H1 (cell line): ENCODE measurements at regions not wholly inside any gene's neighbourhood (a gene's known extent, or its start where the extent isn't known, plus 50 kb on each side); places are given as distances from the start of the nearest gene placed in this dataset.

Experiments
- CTCF ChIA-PET: fragments of 300-600 bp; sonication (Branson Sonifier 250); formaldehyde crosslinking; loops from one replicate; lab custom pipeline; 2021; ENCODE audit not compliant: partially characterized antibody; lab: Charles Lee
- POLR2A ChIA-PET: fragments of 300-600 bp; sonication (Branson Sonifier 250); formaldehyde crosslinking; loops from one replicate; lab custom pipeline; 2021; ENCODE audit warnings: inconsistent platforms; ENCODE audit not compliant: partially characterized antibody; lab: Charles Lee
- DNase-seq, 2 experiments: peaks; one replicate each; pipeline versions ENCODE4 v3.0.0 to v3.0.0-alpha.2; 2010 to 2022; ENCODE audit warnings: low spot score in 2 of 2, low read depth in 1 of 2, mixed read lengths in 1 of 2
- FAIRE-seq: peaks from 2 replicates; lab custom pipeline; 2011; peaks lifted over from hg19 to GRCh38; lab: Jason Lieb, UNC
- H2AFZ ChIP-seq: 2 replicates; pipeline ENCODE4 v1.8.1; 2012; ENCODE audit warnings: low read length, inconsistent platforms
- H2AK5ac ChIP-seq: 2 replicates; pipeline ENCODE4 v1.6.1; 2013; ENCODE audit warnings: low read depth, low read length
- H2BK120ac ChIP-seq: replicated peaks from 2 replicates; pipeline ENCODE3; 2013; ENCODE audit warnings: low read depth, low read length, inconsistent platforms
- H2BK12ac ChIP-seq: 2 replicates; pipeline ENCODE4 v1.6.1; 2013; ENCODE audit warnings: low read depth, low read length
- H2BK15ac ChIP-seq: 2 replicates; pipeline ENCODE4 v1.6.1; 2013; ENCODE audit warnings: low read length
- H2BK20ac ChIP-seq: 2 replicates; pipeline ENCODE4 v1.6.1; 2013; ENCODE audit warnings: low read length
- H2BK5ac ChIP-seq: 2 replicates; pipeline ENCODE4 v1.6.1; 2013; ENCODE audit warnings: low read depth, low read length
- H3K14ac ChIP-seq: 2 replicates; pipeline ENCODE4 v1.6.1; 2013; ENCODE audit warnings: inconsistent platforms; ENCODE audit not compliant: insufficient read length
- H3K18ac ChIP-seq: 2 replicates; pipeline ENCODE4 v1.6.1; 2013; ENCODE audit warnings: low read length; ENCODE audit errors: extremely low read depth
- H3K23ac ChIP-seq: 2 replicates; pipeline ENCODE4 v1.6.1; 2013; ENCODE audit warnings: inconsistent platforms; ENCODE audit not compliant: insufficient read length
- H3K23me2 ChIP-seq: 2 replicates; pipeline ENCODE4 v1.6.1; 2013; ENCODE audit warnings: low read depth, low read length
- H3K27ac ChIP-seq: 2 replicates; pipeline ENCODE4 v1.6.1; 2011; ENCODE audit warnings: low read depth, low read length, inconsistent platforms
- H3K27me3 ChIP-seq, 4 experiments: replicated peaks in 1 of 4; 1 replicate in 1 of 4; 2 replicates in 3 of 4; pipeline versions ENCODE4 v1.6.1 to v1.8.1; 2011 to 2013; ENCODE audit warnings: low read length in 3 of 4, mild to moderate bottlenecking in 3 of 4, inconsistent platforms in 2 of 4, mixed read lengths in 2 of 4, moderate library complexity in 1 of 4; ENCODE audit not compliant: control insufficient read depth in 3 of 4, insufficient read depth in 3 of 4; ENCODE audit errors: extremely low read depth in 1 of 4
- H3K36me3 ChIP-seq, 4 experiments: 2 replicates each; pipeline versions ENCODE4 v1.6.1 to v1.8.1; 2011 to 2013; ENCODE audit warnings: mild to moderate bottlenecking in 4 of 4, low read length in 3 of 4, moderate library complexity in 2 of 4, control low read depth in 1 of 4, inconsistent platforms in 1 of 4; ENCODE audit not compliant: insufficient read depth in 4 of 4, control insufficient read depth in 2 of 4
- H3K4ac ChIP-seq: replicated peaks from 2 replicates; pipeline ENCODE3; 2013; ENCODE audit warnings: low read length, low read depth, mixed read lengths, inconsistent platforms; ENCODE audit not compliant: insufficient read length
- H3K4me1 ChIP-seq, 4 experiments: replicated peaks in 1 of 4; 1 replicate in 1 of 4; 2 replicates in 3 of 4; pipeline versions ENCODE4 v1.6.1 to v1.8.1; 2011 to 2013; ENCODE audit warnings: low read length in 3 of 4, inconsistent platforms in 2 of 4, mixed read lengths in 1 of 4; ENCODE audit not compliant: insufficient read depth in 4 of 4, control insufficient read depth in 3 of 4
- H3K4me2 ChIP-seq, 2 experiments: 2 replicates each; pipeline versions ENCODE4 v1.6.1 to v1.8.1; 2011 to 2013; ENCODE audit warnings: low read depth in 2 of 2, low read length in 2 of 2, control low read depth in 1 of 2, inconsistent platforms in 1 of 2, mild to moderate bottlenecking in 1 of 2; ENCODE audit not compliant: insufficient read depth in 1 of 2
- H3K4me3 ChIP-seq, 4 experiments: fragments of 200-600, 300-600 bp in 1 of 4; sonication (generic), shearing (Covaris generic), sonication (Bioruptor Twin) in 1 of 4; 2 replicates each; pipeline versions ENCODE4 v1.5.1 to v1.8.1; 2011 to 2016; ENCODE audit warnings: low read length in 4 of 4, low read depth in 3 of 4, control low read depth in 2 of 4, inconsistent platforms in 2 of 4, mild to moderate bottlenecking in 2 of 4, mixed read lengths in 1 of 4, moderate library complexity in 1 of 4; ENCODE audit not compliant: insufficient read depth in 2 of 4; ENCODE audit errors: extremely low read depth in 1 of 4
- H3K56ac ChIP-seq: replicated peaks from 2 replicates; pipeline ENCODE3; 2013; ENCODE audit warnings: low read depth, mild to moderate bottlenecking, mixed read lengths, low read length, inconsistent platforms; ENCODE audit not compliant: insufficient read length
- H3K79me1 ChIP-seq: 2 replicates; pipeline ENCODE4 v1.6.1; 2013; ENCODE audit warnings: low read depth, low read length, control low read depth
- H3K79me2 ChIP-seq, 2 experiments: 2 replicates each; pipeline versions ENCODE4 v1.6.1 to v1.8.1; 2012 to 2013; ENCODE audit warnings: low read length in 2 of 2, mild to moderate bottlenecking in 2 of 2, inconsistent platforms in 1 of 2; ENCODE audit not compliant: insufficient read depth in 2 of 2, control insufficient read depth in 1 of 2
- H3K9ac ChIP-seq, 4 experiments: replicated peaks in 1 of 4; 1 replicate in 1 of 4; 2 replicates in 3 of 4; pipeline versions ENCODE4 v1.6.1 to v1.8.1; 2011 to 2013; ENCODE audit warnings: low read depth in 3 of 4, low read length in 3 of 4, control low read depth in 2 of 4, mild to moderate bottlenecking in 2 of 4, moderate library complexity in 2 of 4, inconsistent platforms in 1 of 4; ENCODE audit errors: extremely low read depth in 1 of 4
- H3K9me3 ChIP-seq, 2 experiments: 2 replicates each; pipeline versions ENCODE4 v1.6.1 to v1.8.1; 2012 to 2013; ENCODE audit warnings: mild to moderate bottlenecking in 2 of 2, moderate library complexity in 2 of 2, control low read depth in 1 of 2, inconsistent platforms in 1 of 2, low read depth in 1 of 2, low read length in 1 of 2, mixed read lengths in 1 of 2; ENCODE audit not compliant: insufficient read depth in 2 of 2
- H4K20me1 ChIP-seq, 2 experiments: replicated peaks in 1 of 2; 2 replicates each; pipeline versions ENCODE3 to v1.8.1; 2011 to 2013; ENCODE audit warnings: inconsistent platforms in 2 of 2, low read length in 2 of 2, mild to moderate bottlenecking in 1 of 2; ENCODE audit not compliant: insufficient read depth in 2 of 2, control insufficient read depth in 1 of 2
- H4K5ac ChIP-seq: 2 replicates; pipeline ENCODE4 v1.6.1; 2013; ENCODE audit warnings: low read length, low read depth, mixed read lengths, inconsistent platforms; ENCODE audit not compliant: insufficient read length
- H4K8ac ChIP-seq: 2 replicates; pipeline ENCODE4 v1.8.0; 2013; ENCODE audit warnings: mild to moderate bottlenecking, moderate library complexity, low read length, inconsistent platforms; ENCODE audit not compliant: insufficient read depth; ENCODE audit errors: extremely low read depth
- H4K91ac ChIP-seq: replicated peaks from 2 replicates; pipeline ENCODE3; 2013; ENCODE audit warnings: low read length, mixed read lengths, inconsistent platforms; ENCODE audit not compliant: insufficient read length
- BACH1 ChIP-seq: IDR thresholded peaks from 2 replicates; pipeline ENCODE4 v1.6.1; 2012; ENCODE audit warnings: low read length, improper control_type of control experiment
- CTCF ChIP-seq, 3 experiments: IDR thresholded peaks; 1 replicate in 2 of 3; 2 replicates in 1 of 3; pipeline versions ENCODE4 v1.5.1 to v1.6.1; 2011; ENCODE audit warnings: low read length in 3 of 3, mild to moderate bottlenecking in 3 of 3, inconsistent platforms in 2 of 3, low read depth in 1 of 3, moderate library complexity in 1 of 3; ENCODE audit not compliant: insufficient read depth in 1 of 3; ENCODE audit errors: control extremely low read depth in 1 of 3
- EGR1 ChIP-seq: IDR thresholded peaks from 2 replicates; pipeline ENCODE4 v1.6.1; 2011; ENCODE audit warnings: low read depth, low read length, borderline replicate concordance
- KDM1A ChIP-seq: fragments of 200-600, 300-600 bp; sonication (generic); IDR thresholded peaks from 2 replicates; pipeline ENCODE4 v1.7.1; 2016; ENCODE audit warnings: mild to moderate bottlenecking, low read length, borderline replicate concordance
- KDM5A ChIP-seq: fragments of 200-600 bp; IDR thresholded peaks from 2 replicates; pipeline ENCODE4 v1.7.1; 2012; ENCODE audit warnings: mild to moderate bottlenecking, low read length, inconsistent platforms, mixed read lengths
- SRF ChIP-seq: IDR thresholded peaks from 2 replicates; pipeline ENCODE4 v1.6.1; 2011; ENCODE audit warnings: mild to moderate bottlenecking, low read depth, low read length, moderate library complexity
- TAF1 ChIP-seq: IDR thresholded peaks from 2 replicates; pipeline ENCODE4 v1.6.1; 2011; ENCODE audit warnings: mild to moderate bottlenecking, low read depth, low read length
- WGBS, 2 experiments: shearing (Covaris generic) in 1 of 2; methylation state at CpG; one replicate each; pipeline versions ENCODE4 v1.1.6 to v1.1.7; 2013 to 2015; ENCODE audit warnings: low lambda C conversion rate in 2 of 2, mixed read lengths in 2 of 2, inconsistent platforms in 1 of 2, low coverage in 1 of 2, missing lambda C conversion rate in 1 of 2; ENCODE audit not compliant: insufficient replicate concordance in 2 of 2, insufficient coverage in 1 of 2, insufficient read length in 1 of 2; ENCODE audit errors: extremely low coverage in 1 of 2, missing lambda C conversion rate in 1 of 2; 5-methylcytosine and 5-hydroxymethylcytosine counted together
- TF ChIP-seq, protein P1 (sequence below): IDR thresholded peaks from 2 replicates; pipeline ENCODE4 v1.6.1; 2012; ENCODE audit warnings: low read length, inconsistent platforms

DNA sequence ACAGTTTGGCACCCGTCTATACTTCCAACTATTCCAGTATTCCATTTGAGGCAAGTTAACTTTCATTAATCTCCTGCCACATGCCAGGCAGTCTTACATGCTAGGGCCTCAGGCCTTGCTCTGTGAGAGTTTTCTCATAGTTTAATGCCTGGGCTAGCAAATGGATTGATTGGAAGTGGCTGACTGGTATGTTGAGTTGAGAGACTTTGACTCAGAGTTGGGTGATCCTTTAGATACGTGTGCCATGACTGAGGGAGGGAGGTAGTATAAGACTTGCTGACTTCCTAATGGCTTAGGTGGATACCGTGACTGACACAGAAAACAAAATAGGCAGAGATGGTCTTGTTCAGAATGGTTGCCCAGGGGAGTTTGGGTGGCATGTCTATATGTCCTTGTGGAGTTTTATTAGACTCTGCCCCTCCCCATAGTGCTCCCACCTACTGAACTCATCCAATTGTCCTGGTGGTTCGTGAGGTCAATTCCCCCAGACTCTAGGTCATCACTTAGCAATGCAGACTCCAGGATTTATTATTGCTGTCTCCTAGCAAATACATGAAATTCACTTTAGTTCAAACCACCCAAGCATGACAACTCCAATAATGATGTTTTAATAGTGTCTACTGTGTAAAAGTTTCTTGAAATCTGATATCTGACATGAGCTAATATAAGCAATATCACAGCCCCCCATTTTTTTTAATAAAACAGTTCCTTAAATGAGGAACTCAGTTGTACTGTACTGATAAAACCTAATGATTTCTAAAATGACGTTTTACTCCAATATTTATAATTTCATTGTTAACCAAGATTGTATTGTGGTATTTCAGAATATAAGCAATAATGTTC lies 413.9 kb upstream of the MDFIC2 start:
- H3K4me3 ChIP-seq = no peak overlapping the region
- no peak overlapping the region for H2BK5ac ChIP-seq
- H4K5ac ChIP-seq = no peak overlapping the region
- H3K4me2 ChIP-seq = no peak overlapping the region
- H3K23ac ChIP-seq = no peak overlapping the region
- DNase-seq (no peak), FAIRE-seq (no peak)
- H3K4me1 ChIP-seq = peaks cover 0 to 4% (median 0%) of the 10 kb centered on the region in 4 experiments; a peak in 1 of 7 replicates
- no peak overlapping the region for H2AK5ac ChIP-seq
- no peaks in the 10 kb centered on the region for H3K79me2 ChIP-seq
- 84% methylated on average over 5 of the region's 5 CpGs; no CpG with 5 or more reads in 1 of the 2 experiments for WGBS, 2 experiments
- H2BK12ac ChIP-seq = no peak overlapping the region
- no peak overlapping the region for H2BK20ac ChIP-seq
- H3K23me2 ChIP-seq = no peaks in the 10 kb centered on the region
- no peaks in the 10 kb centered on the region for H3K27me3 ChIP-seq
- no peak for TF ChIP-seq EGR1
- TF ChIP-seq SRF = no peak
- no peak for TF ChIP-seq TAF1
- TF ChIP-seq, protein P1, sequence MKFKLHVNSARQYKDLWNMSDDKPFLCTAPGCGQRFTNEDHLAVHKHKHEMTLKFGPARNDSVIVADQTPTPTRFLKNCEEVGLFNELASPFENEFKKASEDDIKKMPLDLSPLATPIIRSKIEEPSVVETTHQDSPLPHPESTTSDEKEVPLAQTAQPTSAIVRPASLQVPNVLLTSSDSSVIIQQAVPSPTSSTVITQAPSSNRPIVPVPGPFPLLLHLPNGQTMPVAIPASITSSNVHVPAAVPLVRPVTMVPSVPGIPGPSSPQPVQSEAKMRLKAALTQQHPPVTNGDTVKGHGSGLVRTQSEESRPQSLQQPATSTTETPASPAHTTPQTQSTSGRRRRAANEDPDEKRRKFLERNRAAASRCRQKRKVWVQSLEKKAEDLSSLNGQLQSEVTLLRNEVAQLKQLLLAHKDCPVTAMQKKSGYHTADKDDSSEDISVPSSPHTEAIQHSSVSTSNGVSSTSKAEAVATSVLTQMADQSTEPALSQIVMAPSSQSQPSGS = no peak
- no peak for TF ChIP-seq BACH1
- TF ChIP-seq CTCF (IDR thresholded peaks at IDR 0.05; ENCODE audit: control extremely low read depth in 1 of 3, insufficient read depth in 1 of 3, low read depth in 1 of 3, low read length in 3 of 3) = no peak
- TF ChIP-seq KDM1A = no peak
- no peak for TF ChIP-seq KDM5A
- H2AFZ ChIP-seq = no peak overlapping the region
- H4K8ac ChIP-seq = no peak overlapping the region
- H2BK15ac ChIP-seq = no peak overlapping the region
- H3K4ac ChIP-seq = no peak overlapping the region
- H4K20me1 ChIP-seq = no peaks in the 10 kb centered on the region
- no peaks in the 10 kb centered on the region for H3K36me3 ChIP-seq
- CTCF ChIA-PET = interaction anchor here (1.5 kb wide), 1 partner anchor 25 kb away, joined by 3 read pairs; no protein-coding TSS in a partner anchor
- no peaks in the 10 kb centered on the region for H3K9me3 ChIP-seq
- H3K9ac ChIP-seq = no peak overlapping the region
- H2BK120ac ChIP-seq = no peak overlapping the region
- H3K14ac ChIP-seq = no peak overlapping the region
- H3K56ac ChIP-seq = no peak overlapping the region
- POLR2A ChIA-PET = no interaction called here
- H3K18ac ChIP-seq = no peak overlapping the region
- no peak overlapping the region for H3K27ac ChIP-seq
- no peak overlapping the region for H4K91ac ChIP-seq
- no peaks in the 10 kb centered on the region for H3K79me1 ChIP-seq
